ENCODE measurements at regions not wholly inside any gene's neighbourhood (a gene's known extent, or its start where the extent isn't known, plus 50 kb on each side); places are given as distances from the start of the nearest gene placed in this dataset.

DNA sequence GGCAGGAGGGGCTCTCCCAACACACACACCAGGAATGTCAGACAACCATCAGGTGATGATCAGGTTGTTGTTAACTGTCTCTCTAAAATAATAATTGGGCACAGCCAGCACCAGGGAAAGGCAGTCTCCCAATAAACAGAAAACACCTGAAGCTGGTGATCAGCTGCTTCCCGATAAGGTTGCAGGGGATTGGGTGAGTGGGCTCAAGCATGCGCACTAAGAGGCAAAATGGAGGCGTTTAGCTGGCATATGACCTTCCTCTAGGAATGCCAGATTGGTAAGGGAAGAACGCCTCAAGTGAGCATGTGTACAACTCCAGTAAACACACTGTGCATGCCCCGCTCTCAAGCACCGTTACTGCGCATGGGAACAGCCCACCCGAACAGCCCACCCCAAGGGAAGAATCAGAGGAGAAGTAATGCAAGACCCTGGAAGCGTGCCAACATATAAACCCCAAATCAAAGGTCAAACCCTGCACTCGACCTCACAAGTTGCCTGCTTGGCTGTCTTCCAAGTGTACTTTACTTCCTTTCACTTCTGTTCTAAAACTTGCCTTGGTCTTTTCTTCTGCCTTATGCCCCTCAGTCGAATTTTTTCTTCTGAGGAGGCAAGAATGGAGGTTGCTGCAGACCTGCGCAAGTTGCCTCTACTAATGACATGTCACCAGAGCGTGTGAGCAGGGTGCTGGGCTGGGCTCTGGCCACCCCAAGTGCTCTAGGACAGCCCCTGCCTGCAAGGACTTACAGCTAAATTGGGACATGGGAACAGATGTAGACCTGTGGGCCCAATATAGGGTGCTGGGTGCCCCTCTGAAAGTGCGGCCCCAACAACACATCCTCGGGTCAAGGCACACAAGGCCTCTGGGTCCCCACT is 200.8 kb downstream of the RHOU start:
- no peak for DNase-seq
- H3K27ac Mint-ChIP-seq, result no peak overlapping the region
- H3K27me3 Mint-ChIP-seq, result peaks cover 3% of the 10 kb centered on the region
- H3K4me3 Mint-ChIP-seq, result no peak overlapping the region
- TF ChIP-seq, protein P1, sequence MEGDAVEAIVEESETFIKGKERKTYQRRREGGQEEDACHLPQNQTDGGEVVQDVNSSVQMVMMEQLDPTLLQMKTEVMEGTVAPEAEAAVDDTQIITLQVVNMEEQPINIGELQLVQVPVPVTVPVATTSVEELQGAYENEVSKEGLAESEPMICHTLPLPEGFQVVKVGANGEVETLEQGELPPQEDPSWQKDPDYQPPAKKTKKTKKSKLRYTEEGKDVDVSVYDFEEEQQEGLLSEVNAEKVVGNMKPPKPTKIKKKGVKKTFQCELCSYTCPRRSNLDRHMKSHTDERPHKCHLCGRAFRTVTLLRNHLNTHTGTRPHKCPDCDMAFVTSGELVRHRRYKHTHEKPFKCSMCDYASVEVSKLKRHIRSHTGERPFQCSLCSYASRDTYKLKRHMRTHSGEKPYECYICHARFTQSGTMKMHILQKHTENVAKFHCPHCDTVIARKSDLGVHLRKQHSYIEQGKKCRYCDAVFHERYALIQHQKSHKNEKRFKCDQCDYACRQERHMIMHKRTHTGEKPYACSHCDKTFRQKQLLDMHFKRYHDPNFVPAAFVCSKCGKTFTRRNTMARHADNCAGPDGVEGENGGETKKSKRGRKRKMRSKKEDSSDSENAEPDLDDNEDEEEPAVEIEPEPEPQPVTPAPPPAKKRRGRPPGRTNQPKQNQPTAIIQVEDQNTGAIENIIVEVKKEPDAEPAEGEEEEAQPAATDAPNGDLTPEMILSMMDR (IDR thresholded peaks at IDR 0.05), result no peak
- H3K9me3 Mint-ChIP-seq, result no peaks in the 10 kb centered on the region
- CTCF ChIA-PET, result no interaction called here
- no peak for ATAC-seq (ENCODE audit: low read depth)
- H3K4me1 Mint-ChIP-seq, result no peaks in the 10 kb centered on the region
- intact Hi-C loops (cut with micrococcal nuclease), result no loop called here
- POLR2A ChIA-PET, result no interaction called here
- no peaks in the 10 kb centered on the region for H3K36me3 Mint-ChIP-seq (ENCODE audit: low read depth)

DNA sequence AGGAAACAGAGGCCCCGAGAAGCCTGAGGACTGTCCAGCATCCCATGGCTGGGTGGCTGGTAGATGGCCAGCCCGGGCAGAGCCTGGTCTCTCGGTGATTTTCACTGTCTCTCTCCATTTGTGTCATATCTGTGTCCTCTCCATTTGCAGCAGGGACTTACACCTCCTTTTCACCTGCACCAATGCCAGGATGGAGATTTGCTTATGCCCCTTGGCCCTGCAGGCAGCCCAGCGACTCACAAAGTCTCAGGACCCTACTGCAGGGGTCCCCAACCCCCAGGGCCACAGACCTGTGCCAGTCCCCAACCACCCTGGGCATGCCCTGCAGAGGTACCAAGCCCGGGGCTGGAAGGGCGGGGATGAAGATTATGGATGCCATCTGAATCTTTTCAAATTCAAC is 201.6 kb downstream of the RHOU start:
- POLR2A ChIA-PET, result no interaction called here
- CTCF ChIA-PET, result no interaction called here
- Mint-ChIP-seq H3K4me1 (no peaks in the 10 kb centered on the region), H3K9me3 (no peaks in the 10 kb centered on the region), H3K27me3 (peaks cover 3% of the 10 kb centered on the region), H3K36me3 (ENCODE audit: low read depth) (no peaks in the 10 kb centered on the region), H3K27ac (no peak overlapping the region), H3K4me3 (no peak overlapping the region)
- DNase-seq (no peak), ATAC-seq (ENCODE audit: low read depth) (no peak)
- TF ChIP-seq, protein P1 (IDR thresholded peaks at IDR 0.05), result no peak
- intact Hi-C loops (cut with micrococcal nuclease), result no loop called here

DNA sequence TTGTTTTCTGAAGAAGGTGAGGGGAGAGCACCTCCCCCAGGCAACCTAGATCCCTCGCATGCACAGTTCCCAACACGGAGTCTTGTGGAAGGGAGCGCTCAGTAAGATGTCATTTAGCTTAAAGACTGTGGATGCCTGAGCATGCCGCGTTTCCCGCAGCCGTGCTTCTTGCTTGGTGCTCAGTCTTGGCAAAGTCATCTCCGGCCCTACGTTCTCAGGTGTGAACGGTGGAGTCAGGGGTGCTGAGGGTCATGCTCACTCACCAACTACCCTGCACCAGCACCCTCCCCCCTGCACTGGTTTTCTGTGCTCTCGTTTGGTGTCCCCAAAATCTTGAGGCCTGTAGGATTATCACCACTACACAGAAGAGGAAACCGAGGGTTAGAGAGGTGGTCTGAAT is 202.1 kb downstream of the RHOU start:
- Mint-ChIP-seq H3K4me3 (no peak overlapping the region), H3K27me3 (peaks cover 3% of the 10 kb centered on the region), H3K36me3 (ENCODE audit: low read depth) (no peaks in the 10 kb centered on the region), H3K27ac (no peak overlapping the region), H3K4me1 (no peaks in the 10 kb centered on the region), H3K9me3 (no peaks in the 10 kb centered on the region)
- TF ChIP-seq, protein P1 (IDR thresholded peaks at IDR 0.05), result no peak
- POLR2A ChIA-PET, result no interaction called here
- no peak for DNase-seq
- intact Hi-C loops (cut with micrococcal nuclease), result no loop called here
- CTCF ChIA-PET, result no interaction called here
- no peak for ATAC-seq (ENCODE audit: low read depth)

DNA sequence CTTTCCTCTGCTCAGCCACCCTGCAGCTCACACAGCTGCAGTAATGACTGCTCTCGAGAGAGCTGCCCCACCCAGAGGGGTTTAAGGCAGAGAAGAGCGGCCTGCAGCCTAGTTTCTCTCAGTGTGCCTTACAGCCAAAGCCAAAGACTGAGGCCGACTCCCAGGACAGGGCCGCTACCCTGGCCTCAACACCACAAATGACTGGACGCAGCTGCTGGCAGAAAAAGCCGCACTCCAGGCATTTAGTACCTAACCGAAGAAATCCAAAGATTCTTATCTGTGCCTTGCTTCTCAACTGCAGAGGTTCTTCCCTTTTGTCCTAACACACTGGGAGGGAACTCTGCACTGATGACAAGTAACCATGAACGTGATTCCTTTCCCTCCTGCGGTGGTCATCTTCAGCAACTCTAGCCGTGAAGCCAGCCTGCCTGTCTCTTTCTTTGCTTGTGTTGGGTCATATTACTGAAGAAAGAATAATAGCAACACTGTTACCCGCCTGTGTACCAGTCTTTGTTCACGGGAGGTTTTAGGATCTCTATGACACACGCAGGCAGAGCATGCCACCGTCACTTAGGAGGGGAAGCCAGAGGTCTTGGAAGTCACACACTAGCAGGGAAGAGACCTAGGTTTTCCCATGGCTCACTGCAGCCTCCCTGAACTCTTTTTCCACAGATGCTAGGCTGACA is 202.7 kb downstream of the RHOU start:
- no peak for DNase-seq
- H3K27ac Mint-ChIP-seq, result no peak overlapping the region
- H3K4me1 Mint-ChIP-seq, result no peaks in the 10 kb centered on the region
- intact Hi-C loops (cut with micrococcal nuclease), result no loop called here
- H3K27me3 Mint-ChIP-seq, result peaks cover 3% of the 10 kb centered on the region
- ChIA-PET POLR2A (no interaction called here), CTCF (no interaction called here)
- no peaks in the 10 kb centered on the region for H3K9me3 Mint-ChIP-seq
- H3K4me3 Mint-ChIP-seq, result no peak overlapping the region
- H3K36me3 Mint-ChIP-seq (ENCODE audit: low read depth), result no peaks in the 10 kb centered on the region
- ATAC-seq (ENCODE audit: low read depth), result no peak
- TF ChIP-seq, protein P1 (IDR thresholded peaks at IDR 0.05), result no peak

DNA sequence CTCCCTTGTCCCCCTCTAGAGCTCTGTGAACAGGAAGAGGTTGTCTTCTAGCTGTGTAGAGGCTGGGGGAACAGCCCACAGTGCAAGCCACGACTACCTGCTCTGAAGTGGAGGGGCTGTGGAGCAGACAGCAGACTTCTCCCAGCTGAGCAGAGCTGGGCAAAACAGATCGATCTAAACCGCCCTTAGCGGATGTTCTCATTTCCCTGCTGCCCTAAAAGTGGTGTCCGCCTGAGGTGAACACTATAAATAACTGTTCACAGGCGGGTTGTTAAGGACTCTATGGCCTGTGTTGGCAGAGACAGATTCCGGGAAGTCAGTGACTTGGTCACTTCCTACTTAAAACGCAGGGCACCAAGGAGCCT is 203.2 kb downstream of the RHOU start:
- no peak overlapping the region for H3K27ac Mint-ChIP-seq
- CTCF ChIA-PET, result no interaction called here

More for the DNA sequence above, 203.2 kb downstream of the RHOU start:
- ATAC-seq (ENCODE audit: low read depth), result no peak
- no peak for DNase-seq
- Mint-ChIP-seq H3K4me1 (no peaks in the 10 kb centered on the region), H3K4me3 (no peak overlapping the region), H3K27me3 (peaks cover 3% of the 10 kb centered on the region), H3K36me3 (ENCODE audit: low read depth) (no peaks in the 10 kb centered on the region), H3K9me3 (no peaks in the 10 kb centered on the region)
- POLR2A ChIA-PET, result no interaction called here
- intact Hi-C loops (cut with micrococcal nuclease), result no loop called here
- TF ChIP-seq, protein P1 (IDR thresholded peaks at IDR 0.05), result no peak

All from activated B cell treated with CpG ODN at 0.5 μM for 24 hours (primary cell).